ENCODE measurements at regions not wholly inside any gene's neighbourhood (a gene's known extent, or its start where the extent isn't known, plus 50 kb on each side); places are given as distances from the start of the nearest gene placed in this dataset.

DNA sequence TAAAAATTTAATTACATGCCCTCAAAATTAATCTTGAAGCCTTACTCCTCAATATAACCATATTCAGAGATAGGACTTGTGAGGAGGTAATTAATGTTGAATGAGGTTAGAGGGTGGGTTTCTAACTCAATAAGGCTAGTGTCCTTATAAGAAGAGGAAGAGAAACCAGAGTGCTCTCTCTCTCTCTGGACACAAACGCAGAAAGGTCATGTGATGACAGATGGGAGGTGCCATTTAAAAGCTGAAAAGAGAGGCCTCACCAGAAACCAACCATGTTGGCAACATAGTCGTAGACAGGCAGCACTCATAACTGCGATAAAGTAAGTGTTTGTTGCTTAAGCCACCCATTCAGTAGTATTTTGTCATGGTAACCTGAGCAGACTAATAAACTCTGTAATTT, 378.5 kb upstream of the LMO3 start:
- DNase-seq (ENCODE audit: low read depth in 2 of 2) = no peak

DNA sequence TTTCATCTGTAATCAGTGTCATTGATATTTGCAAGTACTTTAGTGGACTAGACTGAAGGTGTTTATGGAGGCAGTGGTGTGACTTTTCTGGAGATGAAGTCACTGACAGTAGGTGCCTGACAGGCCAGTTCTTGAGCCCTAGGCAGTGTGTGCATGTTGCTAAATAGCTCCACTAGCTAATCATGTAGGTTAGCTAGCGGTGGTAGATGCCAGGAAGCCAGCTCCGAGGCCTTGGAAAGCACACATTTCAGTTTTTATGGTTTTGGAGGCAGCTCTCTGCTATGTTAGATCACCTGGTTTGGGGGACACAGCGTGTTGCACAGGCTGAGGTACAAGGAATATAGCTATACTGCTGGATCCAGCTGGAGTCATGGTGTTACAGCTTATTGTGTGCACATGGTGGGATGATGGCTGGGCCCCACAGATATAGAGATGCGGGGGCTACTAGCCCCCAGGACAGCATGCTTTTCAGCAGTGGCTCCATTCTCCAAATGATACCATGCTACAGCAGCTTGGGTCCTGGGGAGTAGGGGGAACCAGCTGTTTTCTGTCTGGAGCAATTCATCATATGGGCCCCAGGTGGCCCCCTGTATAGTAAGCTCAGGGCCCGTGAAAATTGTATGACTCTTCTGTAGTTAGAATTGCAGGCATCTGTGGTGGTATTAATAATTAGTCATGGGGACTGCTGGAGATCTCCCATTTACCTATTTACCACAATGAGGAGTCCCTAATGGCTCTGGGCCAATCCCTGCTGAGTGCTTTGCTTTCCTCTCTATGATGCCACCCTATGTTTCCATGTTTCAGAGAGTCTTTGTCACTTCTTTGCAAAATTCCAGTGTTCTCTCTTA, 367.2 kb upstream of the LMO3 start:
- no peak for DNase-seq (ENCODE audit: low read depth in 2 of 2)

DNA sequence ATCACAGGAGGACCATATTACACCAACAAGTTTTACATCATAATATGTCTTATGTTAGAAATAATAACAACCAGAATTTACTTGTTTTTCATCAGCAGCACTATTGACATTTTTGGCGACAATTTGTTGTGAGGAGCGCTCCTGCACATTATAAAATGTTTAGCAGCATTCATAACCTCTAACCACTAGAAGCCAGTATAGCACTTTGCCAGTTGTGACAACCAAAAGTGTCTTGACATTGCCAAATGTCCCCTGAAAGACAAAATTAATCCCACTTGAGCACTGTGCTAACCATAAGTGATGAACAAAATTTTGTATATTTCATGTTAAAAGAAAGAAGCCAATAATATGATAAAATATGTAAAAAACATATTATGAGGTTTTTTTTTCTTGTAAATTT, 356.9 kb upstream of the LMO3 start:
- DNase-seq (ENCODE audit: low read depth in 2 of 2) = no peak

DNA sequence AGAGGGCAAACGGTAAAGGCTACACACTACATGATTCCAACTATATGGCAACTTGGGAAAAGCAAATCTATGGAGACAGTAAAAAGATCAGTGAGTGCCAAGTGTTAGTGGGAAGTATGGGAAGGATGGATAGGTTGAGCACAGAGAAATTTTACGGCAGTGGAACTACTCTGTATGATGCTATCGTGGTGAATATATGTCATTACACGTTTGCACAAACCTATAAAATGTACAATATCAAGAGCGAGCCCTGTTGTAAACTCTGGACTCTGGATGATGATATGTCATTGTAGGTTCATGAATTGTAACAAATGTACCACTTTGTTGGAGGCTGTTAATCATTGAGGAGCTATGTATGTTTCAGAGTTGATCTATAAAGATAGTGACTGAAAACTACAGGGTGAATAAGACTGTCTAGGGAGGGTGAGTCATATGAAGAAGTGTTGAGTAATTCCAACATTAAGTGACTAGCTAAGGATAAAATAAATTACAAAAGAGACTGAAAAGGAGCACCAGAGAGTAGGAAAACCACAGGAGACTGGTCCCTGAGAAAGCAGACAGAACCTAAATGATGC, 349.2 kb upstream of the LMO3 start:
- DNase-seq (ENCODE audit: low read depth in 2 of 2) = no peak

DNA sequence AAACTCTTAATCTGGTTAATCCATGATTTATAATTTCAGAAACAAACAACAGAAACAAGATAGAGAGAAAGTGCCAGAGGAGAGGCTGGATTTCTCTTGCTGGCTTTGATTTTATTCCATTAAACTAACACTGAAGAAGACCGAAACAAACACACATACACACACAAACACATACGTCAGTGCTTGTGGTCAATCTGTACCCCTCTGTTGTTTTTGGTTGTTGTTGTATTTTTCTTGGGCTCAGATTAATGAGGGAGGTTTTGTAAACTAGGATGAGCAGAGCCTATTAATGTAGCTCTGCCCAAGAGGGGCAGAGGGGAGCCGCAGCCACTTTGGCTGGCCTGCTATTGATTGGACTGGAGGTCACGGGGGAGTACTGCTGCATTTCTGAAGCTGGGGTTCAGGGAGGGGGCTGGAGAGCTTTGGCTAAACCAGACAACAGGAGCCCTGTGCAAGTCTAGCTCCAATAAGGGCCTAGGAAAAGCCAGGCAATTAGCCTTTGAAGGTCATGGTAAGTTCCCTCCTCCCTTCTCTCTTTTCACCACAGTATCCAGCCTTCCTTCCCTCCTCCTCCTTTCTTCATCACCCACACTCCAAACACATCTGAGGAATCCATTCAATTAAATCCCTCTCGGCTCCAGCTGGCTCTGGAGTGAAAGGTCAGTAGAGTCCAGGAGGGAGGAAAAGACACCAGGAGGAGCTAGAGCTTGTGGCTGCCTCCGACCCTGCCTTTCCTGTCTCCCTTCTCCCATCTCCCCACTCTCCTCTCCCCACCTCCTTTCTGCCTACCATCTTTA, 344.1 kb upstream of the LMO3 start:
- no peak for DNase-seq (ENCODE audit: low read depth in 2 of 2)

DNA sequence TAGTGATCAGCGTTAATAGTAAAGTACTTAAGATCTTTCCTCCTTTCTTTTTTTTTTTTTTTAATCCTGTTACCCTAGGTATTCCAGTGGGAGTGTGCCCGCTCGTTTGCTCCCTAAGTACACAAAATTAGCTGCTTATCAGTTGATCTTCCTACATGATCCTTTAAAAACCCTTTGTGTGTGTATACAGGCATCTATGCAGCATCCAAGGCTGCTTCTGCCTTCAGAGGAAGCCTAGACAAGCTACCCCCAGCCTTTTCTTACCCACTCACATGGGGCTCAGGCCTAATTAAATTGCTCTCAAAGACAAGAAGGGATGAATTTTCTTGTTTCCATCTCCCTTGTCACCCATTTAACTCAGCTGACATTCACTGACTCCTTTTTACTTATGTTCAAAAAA, 343.4 kb upstream of the LMO3 start:
- no peak for DNase-seq (ENCODE audit: low read depth in 2 of 2)

DNA sequence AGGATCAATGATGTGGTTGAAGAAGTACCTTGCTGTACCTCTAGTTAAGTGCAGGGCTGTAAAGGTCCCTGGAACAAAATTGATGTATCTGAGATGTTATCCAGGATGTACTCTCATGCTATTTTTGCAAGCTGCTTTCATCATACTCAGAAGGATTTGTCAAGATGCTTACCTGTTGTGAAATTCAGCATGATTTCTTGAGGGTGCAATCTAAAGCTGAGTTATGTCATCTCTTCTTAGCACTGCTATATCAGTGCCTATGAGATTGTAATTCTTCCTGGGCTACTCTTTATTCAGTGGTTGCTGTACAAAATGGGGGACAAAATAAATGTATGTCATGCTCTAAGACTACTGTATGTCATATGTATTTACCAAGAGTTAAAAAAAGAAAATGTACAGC, 340.7 kb upstream of the LMO3 start:
- DNase-seq (ENCODE audit: low read depth in 2 of 2) = no peak

DNA sequence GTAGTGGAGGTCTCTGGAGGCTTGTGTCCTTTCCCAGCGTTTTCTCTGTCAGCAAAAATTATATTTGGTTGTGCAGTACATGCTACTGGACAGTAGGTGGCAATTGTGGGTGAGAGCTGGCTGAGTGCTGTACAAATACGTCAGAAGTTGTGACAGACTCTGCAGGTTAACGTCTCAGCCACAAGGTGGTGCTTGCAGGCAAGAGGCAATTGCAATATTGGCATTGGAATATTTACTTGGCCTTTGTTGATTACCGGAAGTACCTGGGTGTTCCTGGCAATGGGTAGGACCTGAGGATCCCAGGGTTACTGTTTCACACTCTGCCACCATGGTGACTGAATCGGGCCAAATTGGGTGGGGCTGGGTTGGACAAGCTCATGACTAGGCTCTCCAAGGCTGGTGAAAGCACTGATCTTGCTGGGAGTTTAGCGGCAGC, 333.9 kb upstream of the LMO3 start:
- DNase-seq (ENCODE audit: low read depth in 2 of 2) = peak in 1 of 2 experiments; percentile 9

DNA sequence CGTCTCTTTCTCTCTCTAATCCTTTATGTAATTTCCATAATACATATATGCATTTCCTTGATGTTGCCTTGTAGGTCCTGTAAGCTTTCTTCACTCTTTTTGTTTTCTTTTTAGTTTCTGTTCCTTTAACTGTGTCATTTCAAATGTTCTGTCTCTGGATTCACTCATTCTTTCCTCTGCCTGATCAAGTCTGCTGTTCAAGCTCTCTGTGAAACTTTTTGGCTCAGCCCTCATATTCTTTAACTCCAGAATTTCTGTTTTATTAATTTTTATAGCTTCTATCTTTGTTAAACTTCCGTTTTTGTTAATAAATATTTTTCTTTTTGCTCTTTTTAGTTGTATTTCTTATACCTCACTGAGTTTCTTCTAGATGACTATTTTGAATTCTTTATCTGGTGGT, 321.3 kb upstream of the LMO3 start:
- DNase-seq (ENCODE audit: low read depth in 2 of 2) = no peak

DNA sequence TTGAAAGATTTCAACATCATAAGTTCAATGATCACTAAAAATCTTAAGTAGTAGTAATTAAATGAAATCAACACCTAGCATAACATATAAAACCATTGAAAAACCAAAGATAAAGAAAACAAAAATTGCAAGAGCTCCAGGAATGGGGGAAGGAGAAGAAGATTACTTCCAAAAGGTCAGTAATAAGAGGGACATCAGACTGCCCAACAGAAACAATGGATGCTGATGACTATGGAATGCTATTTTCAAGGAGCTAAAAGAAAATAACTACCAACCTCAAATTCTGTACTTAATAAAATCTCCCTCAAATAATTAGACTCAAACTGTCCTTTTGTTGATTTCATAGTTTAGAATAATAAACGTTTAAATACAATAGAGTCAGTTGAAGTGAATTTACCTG, 314.5 kb upstream of the LMO3 start:
- DNase-seq (ENCODE audit: low read depth in 2 of 2) = no peak

DNA sequence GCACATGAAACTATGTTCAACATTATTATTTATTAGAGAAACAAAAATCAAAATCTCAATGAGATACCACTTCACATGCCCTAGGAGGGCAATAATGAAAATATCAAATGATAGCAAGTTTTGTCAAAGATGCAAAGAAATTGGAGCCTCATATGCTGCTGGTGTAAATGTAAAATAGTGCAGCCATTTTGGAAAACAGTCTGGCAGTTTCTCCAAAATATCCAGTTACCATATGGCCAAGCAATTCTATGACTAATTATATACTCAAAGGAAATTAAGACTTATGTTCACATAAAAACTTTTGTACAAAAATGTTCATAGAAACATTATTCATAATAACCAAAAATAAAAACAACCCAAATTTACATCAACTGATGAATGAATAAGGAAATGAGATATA, 313.6 kb upstream of the LMO3 start:
- no peak for DNase-seq (ENCODE audit: low read depth in 2 of 2)

DNA sequence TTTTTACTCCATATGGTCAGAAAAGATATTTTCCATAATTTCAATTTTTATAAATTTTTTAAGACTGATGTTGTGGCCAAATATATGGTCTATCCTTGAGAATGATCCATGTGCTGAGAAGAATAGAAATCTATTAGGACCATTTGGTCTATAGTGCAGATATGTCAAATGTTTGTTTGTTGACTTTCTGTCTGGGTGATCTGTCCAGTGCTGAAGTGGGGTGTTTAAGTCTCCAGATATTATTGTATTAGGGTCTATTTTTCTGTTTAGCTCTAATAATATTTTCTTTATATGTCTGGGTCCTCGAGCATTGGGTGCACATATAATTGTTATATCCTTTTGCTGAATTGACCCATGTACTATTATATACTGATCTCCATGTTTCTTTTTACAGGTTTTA, 308.9 kb upstream of the LMO3 start:
- no peak for DNase-seq (ENCODE audit: low read depth in 2 of 2)

DNA sequence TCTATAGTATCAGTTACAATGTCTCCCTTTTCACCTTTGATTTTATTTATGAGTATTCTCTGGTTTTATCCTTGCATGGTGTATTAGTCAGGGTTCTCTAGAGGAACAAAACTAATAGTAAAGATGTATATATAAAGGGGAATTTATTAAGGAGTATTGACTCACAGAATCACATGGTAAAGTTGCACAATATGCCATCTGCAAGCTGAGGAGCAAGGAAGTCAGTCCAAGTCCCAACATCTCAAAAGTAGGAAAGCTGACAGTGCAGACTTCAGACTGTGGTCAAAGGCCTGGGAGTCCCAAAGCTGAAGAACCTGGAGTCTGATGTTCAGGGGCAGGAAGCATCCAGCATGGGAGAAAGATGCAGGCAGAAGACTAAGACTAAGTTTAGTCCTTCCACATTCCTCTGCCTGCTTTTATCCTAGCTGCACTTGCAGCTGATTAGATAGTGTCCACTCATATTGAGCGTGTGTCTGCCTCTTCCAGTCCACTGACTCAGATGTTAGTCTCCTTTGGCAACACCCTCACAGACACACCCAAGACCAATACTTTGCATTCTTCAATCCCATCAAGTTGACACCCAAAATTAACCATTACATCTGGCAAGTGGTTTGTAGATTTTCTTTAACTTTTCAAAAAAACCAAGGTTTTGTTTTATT, 308.0 kb upstream of the LMO3 start:
- no peak for DNase-seq (ENCODE audit: low read depth in 2 of 2)

DNA sequence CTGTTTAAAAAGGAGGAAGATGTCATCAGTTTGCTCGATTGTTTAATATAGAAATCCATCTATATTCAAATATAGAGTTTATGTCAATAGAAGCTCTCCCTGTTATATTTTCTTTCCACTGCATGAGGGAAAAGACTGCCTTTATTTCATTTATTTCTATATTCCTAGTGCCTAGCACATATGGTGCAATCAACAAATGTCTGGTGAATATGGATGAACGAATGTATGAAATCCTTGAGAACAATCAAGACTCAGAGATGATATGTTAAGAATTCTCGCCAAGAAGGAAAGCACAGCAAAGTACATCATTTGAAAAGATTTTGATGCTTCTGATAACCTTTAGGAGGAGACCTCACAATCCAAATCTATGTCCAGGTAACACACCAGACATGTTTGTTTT, 296.0 kb upstream of the LMO3 start:
- no peak for DNase-seq (ENCODE audit: low read depth in 2 of 2)

DNA sequence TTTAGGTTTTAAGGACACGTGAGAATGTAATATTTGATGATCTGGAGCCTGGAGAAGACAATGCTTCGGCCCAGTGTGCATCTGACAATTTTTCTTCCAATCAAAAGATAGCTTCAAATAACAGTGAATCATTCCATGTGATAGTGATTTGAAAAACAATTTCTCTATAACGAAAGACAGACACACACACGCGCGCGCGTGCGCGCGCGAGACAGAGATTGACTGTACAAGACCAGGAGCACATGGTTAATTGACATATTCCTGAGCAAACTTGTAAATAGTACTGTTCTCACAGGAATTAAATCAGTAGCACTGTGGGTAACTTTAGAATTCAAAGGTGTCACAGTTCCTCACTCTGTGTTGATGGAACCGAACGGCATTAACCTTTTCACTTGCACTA, 287.5 kb upstream of the LMO3 start:
- DNase-seq (ENCODE audit: low read depth in 2 of 2) = no peak

DNA sequence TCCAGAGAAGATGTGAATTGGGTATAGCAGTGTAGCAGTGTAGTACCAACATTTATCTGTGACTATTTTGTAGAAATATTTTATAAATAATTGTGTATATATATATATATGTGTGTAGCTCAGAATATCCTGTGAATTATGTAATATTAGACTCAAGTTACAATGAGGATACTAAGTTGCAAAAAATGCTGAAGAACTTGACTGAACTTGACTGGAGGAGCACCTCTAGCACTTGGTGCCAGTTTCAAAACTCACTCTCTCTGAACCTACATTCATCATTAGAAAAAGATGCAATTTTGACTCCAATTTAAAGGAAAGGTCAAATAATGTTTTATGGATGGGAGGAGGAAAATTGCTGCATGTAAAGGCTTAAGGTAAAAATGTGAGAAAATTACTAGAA, 285.7 kb upstream of the LMO3 start:
- DNase-seq (ENCODE audit: low read depth in 2 of 2) = no peak

DNA sequence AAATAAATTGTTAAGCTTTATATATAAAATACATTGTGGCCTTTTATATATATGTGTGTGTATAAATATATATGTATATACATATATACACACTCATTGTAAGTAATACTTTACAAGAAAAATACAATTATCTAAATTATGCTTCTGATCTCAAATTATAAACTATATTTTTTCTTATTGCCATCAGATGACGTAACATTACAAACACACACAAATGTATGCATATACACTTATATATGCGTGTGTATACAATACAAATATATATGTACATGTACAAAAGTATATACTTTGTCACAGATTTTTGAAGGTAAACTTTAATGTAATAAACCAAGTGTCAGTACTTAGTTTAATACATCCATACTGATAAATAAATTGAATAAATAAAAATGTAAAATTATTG, 278.9 kb upstream of the LMO3 start:
- DNase-seq (ENCODE audit: low read depth in 2 of 2) = no peak

DNA sequence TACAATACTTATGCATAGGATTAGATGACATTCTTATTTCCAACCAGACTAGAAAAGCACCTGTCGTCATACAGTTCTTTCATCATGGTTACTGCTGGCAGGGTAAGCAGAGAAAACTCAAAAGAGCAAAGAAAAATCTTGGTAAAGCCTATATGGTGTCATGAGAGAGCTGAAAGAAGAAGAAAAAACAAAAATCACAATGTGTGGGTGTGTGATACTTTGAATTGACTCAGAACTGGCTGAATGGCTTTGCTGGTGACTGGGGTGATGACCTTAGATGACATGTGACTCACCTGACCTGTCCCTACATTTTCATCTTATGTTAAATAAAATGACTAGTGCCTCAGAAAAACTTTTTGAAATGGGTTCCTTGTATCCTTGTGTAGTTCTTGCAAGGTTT, 278.1 kb upstream of the LMO3 start:
- no peak for DNase-seq (ENCODE audit: low read depth in 2 of 2)

DNA sequence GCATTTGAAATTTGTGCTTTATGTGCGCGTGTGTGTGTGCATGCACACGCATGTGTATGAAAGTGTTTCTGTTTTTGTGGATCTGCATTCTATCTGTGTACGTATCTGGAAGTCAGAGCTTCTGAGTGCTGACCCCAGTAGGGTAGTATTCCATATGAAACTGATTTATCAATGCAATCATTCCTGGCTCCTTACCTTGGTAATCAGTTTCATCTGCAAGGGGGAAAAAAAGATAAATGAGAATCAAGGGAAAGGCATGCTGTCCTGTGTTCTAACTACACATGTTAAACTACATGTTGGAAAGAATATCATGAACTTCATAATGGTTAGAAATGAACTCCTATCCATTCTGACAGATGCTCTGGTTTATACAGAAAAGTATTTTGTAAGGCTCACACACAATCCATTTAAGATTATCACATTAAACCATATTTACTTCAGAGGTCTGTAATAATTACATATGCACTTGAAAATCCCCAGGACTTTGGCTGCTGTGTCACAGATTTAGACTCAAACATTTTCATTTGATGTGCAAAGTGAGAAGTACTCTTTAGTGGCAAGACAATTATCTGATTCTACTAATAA, 276.1 kb upstream of the LMO3 start:
- DNase-seq (ENCODE audit: low read depth in 2 of 2) = no peak

DNA sequence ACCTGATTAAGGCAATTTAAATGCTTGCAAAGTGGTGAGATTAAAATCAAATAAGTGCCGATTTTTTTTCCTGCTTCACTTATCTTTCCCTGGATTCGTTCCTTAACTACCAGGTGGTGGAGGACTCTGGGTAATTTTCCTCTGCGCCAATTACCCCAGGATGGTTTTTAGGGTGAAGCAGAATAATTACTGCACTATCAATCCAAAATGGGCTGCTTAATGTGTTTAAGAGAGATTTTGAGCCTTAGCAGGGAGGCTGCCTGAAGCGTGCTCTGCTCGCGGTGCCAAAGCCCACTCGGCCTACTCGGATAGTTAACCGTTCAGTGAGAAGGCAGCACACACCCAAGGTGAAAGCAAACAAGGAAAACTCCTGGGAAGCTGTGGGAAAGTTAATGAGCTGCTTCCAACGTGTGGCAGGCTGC, 274.9 kb upstream of the LMO3 start:
- DNase-seq (ENCODE audit: low read depth in 2 of 2) = no peak

DNA sequence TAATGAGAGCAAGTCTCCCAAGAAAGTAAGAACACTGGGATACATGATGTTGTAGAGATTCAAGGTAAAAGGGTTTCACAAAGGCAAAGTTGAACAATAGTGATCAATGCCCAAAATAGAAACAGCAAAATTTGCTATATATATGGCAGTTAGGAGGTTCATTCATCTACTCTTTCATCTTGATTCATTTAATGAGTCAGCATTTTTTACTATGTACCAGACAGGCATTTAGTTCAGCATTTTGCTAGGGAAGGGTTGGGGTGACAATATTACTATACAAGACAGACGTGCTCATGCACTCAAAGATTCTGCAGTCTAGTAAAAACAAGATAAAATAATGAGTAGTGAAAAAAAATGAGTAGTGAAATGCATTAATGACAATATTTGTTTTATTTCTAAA, 264.9 kb upstream of the LMO3 start:
- no peak for DNase-seq (ENCODE audit: low read depth in 2 of 2)

DNA sequence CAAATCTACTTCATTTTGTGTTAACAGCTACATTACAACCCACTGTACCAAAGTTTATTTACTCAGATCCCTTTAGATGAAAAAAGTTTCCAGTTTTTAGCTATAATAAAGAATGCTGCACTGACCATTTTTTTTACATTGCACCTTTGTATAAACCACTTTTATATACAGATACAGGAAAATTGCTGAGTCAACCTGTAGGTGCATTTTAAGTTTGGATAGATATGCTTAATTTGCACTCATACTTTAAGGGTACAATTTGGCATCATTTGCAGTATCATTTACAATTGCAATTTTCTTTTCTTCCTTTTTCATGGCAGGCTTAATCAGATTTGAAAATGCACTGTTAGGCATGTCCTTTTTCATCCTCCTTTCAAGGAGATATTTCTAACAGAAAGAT, 257.8 kb upstream of the LMO3 start:
- DNase-seq (ENCODE audit: low read depth in 2 of 2) = no peak
